ENCODE measurements at regions not wholly inside any gene's neighbourhood (a gene's known extent, or its start where the extent isn't known, plus 50 kb on each side); places are given as distances from the start of the nearest gene placed in this dataset.

DNA sequence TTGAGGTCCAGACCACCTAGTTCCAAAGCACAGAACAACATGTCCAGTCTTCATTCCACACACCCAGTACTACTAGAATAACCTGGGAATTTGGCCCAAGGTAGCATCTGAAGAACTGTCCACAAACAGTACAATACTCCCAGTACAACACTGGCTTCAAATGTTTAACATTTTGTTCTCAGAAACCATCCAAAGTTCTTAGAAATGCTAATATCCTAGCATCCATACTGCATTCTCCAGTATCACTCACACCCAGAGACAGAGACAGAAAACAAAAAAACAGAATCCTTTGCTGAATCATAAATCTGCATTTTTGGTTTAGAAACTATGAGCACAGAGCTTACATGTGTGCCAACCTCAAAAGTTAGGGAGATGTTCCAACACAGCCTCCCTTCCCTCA lies 490.8 kb downstream of the FOXO1 start:
- peak; percentile 63 for DNase-seq (ENCODE audit: low read depth)
- TF ChIP-seq, protein P1, sequence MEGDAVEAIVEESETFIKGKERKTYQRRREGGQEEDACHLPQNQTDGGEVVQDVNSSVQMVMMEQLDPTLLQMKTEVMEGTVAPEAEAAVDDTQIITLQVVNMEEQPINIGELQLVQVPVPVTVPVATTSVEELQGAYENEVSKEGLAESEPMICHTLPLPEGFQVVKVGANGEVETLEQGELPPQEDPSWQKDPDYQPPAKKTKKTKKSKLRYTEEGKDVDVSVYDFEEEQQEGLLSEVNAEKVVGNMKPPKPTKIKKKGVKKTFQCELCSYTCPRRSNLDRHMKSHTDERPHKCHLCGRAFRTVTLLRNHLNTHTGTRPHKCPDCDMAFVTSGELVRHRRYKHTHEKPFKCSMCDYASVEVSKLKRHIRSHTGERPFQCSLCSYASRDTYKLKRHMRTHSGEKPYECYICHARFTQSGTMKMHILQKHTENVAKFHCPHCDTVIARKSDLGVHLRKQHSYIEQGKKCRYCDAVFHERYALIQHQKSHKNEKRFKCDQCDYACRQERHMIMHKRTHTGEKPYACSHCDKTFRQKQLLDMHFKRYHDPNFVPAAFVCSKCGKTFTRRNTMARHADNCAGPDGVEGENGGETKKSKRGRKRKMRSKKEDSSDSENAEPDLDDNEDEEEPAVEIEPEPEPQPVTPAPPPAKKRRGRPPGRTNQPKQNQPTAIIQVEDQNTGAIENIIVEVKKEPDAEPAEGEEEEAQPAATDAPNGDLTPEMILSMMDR (conservative IDR thresholded peaks at IDR 0.05; ENCODE audit: low read length) = no peak
- H3K4me3 ChIP-seq (ENCODE audit: low read length) = no peak overlapping the region

DNA sequence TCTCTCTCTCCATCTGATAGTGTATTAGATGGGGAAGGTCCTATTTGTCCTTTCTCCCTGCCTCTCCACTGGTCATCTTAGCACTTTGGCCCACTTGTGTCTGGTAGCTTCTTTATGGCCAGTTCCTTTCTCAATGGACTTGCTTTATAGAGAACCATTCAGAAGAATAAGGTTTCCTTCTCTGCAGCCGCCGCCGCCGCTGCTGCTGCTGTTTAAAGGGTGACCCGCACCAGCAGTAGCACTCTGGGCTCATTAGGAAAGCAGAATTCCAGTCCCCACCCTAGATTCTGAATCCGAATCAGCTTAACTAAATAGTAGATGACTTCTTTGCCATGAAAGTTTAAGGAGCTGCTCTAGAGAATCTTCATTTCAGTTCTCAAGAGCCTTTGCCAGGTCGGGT lies 490.2 kb downstream of the FOXO1 start:
- TF ChIP-seq, protein P1 (conservative IDR thresholded peaks at IDR 0.05; ENCODE audit: low read length) = no peak
- H3K4me3 ChIP-seq (ENCODE audit: low read length) = no peak overlapping the region
- no peak for DNase-seq (ENCODE audit: low read depth)

DNA sequence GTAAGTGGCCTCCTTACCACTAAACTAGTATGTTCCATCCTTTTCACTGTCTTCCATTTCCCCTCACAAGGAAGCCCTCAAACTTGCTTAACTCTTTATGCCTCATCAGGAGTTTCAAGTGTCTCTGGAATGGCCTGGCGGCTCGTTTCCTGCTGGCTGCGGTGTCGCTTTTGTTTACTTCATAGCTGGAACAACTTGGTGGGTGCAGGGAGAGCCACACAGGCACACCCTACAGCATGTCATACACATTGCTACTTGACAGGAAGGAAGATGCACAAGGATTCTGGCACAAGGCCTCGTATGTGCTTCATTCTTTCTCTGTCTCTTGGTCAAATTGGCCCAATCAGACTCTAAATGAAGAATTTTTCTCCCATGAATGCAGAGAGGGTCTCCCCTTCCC lies 488.3 kb downstream of the FOXO1 start:
- no peak for DNase-seq (ENCODE audit: low read depth)
- H3K4me3 ChIP-seq (ENCODE audit: low read length) = no peak overlapping the region
- TF ChIP-seq, protein P1 (conservative IDR thresholded peaks at IDR 0.05; ENCODE audit: low read length) = no peak

DNA sequence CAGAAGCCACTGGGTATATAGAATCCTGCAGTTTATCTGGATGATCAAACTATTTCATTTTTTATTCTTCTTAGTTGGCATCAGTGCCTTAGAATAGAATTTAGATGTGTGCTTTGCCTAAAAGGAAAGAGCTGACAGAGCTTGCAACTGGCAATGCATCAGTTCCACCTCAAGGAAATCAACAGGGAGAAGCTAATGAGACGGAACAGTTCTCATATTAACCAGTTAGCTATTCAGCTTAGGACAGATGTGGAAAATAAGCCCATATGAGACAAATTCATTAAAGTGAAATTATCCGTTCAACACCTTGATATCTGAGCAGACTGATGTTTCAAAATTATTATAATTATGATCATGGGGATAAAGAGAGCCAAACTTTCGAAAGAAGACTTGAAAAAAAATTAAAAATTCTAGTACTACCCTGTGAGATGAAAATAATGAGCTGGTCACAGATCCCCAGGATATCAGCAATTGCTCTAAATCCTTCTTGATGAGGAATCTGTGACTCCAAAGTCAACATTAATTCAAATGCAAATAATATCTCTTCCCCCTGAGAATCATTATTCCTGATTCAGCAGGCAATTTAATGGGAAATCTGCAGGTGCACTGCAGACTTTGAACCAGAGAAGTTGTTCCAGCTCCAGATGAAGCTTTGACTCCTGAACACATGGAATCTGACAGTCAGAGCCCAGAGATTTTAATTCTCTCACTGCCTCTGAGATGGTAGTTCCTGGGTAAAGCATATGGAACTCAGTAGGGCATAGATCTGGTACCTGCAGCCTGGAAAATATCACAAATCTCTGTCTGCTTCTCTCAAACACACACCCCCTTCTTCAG lies 486.8 kb downstream of the FOXO1 start:
- DNase-seq (ENCODE audit: low read depth) = no peak
- TF ChIP-seq, protein P1 (conservative IDR thresholded peaks at IDR 0.05; ENCODE audit: low read length) = no peak

DNA sequence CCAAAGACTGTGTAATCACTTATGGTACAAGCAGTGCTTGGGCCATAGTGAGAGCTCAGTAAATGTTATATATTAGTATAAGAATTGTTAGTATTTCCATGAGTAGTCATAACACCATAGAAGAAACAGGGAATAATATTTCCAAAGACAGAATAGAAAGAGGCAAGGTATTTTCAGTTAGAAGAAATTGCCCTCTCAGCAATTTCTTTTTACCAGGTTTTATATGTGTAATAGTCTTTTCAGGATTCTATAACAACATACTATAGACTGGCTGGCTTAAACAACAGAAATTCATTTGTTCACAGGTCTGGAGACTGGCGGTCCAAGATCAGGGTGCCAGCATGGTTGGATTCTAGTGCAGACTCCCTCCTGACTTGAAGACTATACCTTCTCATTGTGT lies 485.7 kb downstream of the FOXO1 start:
- TF ChIP-seq, protein P1 (conservative IDR thresholded peaks at IDR 0.05; ENCODE audit: low read length) = no peak
- no peak overlapping the region for H3K4me3 ChIP-seq (ENCODE audit: low read length)
- DNase-seq (ENCODE audit: low read depth) = no peak

More for the DNA sequence above, 486.8 kb downstream of the FOXO1 start:
- no peak overlapping the region for H3K4me3 ChIP-seq (ENCODE audit: low read length)

DNA sequence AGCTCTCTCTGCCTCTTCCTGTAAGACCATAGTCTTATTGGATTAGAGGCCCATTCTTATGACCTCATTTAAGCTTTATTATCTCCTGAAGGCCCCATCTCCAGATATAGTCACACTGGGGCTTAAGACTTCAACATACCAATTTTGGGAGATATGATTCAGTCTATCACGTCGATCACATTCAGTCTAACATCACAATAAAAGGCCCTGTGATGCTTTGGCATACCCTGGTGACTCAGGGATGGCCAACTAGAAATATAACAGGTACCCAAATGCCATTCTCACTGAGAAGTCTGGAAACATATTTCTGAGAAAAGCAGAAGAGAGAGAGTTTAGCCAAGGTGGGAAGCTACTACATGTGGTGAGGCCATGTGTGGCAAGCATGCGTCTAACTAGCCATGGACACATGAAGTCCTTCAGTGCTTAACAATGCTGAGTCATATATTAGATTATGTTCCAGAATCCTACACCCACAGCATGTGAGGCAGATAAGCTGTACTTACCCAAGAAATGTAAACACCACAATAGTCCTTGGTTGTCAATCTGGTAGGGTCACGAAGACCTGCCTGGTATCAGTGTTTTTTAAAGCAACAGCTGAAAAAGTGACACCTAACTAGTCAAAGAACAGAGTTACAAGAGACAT lies 485.1 kb downstream of the FOXO1 start:
- TF ChIP-seq, protein P1 (conservative IDR thresholded peaks at IDR 0.05; ENCODE audit: low read length) = no peak
- DNase-seq (ENCODE audit: low read depth) = no peak
- no peak overlapping the region for H3K4me3 ChIP-seq (ENCODE audit: low read length)

DNA sequence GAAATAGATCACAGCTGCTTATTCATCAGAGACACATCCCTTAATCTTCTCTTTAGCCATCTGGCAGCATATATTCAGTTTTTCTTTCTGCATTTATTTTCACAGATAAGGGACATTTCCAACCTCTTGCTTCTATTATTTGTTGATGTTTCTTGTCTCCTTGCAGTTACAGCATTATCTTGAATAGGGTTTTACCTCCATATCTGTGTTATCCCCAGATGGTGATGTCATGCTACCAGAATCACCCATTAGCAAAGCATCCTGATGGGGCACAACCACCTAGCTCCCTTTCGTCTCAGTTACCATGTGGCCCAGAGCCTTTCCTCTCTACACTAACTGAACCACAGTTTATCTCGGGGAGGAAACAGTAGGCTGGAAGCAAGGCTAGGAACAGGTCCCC lies 483.9 kb downstream of the FOXO1 start:
- TF ChIP-seq, protein P1 (conservative IDR thresholded peaks at IDR 0.05; ENCODE audit: low read length) = no peak
- H3K4me3 ChIP-seq (ENCODE audit: low read length) = no peak overlapping the region
- no peak for DNase-seq (ENCODE audit: low read depth)

All from AG10803 (cell line).